Endothelial cell of umbilical vein (primary cell): ENCODE measurements at regions not wholly inside any gene's neighbourhood (a gene's known extent, or its start where the extent isn't known, plus 50 kb on each side); places are given as distances from the start of the nearest gene placed in this dataset.

Source experiments
- BruUV-seq: library from RNA; stranded (reverse); fragments of 400-500 nt; replicated peaks from 2 replicates; lab custom pipeline; 2021; lab: Mats Ljungman, UMichigan
- CTCF ChIA-PET: fragments of 300-600, 350-600 bp; sonication (Branson Sonifier 250); formaldehyde crosslinking; loops from one replicate; lab custom pipeline; 2021; ENCODE audit warnings: antibody characterized with exemption, inconsistent platforms; lab: Charles Lee
- POLR2A ChIA-PET: fragments of 300-600, 350-600 bp; sonication (Branson Sonifier 250); formaldehyde crosslinking; loops from one replicate; lab custom pipeline; 2021; ENCODE audit warnings: antibody characterized with exemption, inconsistent platforms; lab: Charles Lee
- DNase-seq: peaks from one replicate; pipeline ENCODE4 v3.0.0-alpha.2; 2011; ENCODE audit warnings: low read depth, low spot score
- FAIRE-seq: peaks from 2 replicates; lab custom pipeline; 2011; peaks lifted over from hg19 to GRCh38; lab: Jason Lieb, UNC
- H2AFZ ChIP-seq: 2 replicates; pipeline ENCODE4 v1.6.0; 2012; ENCODE audit warnings: low read depth, low read length, control low read depth, inconsistent platforms
- H3K27ac ChIP-seq: 2 replicates; pipeline ENCODE4 v1.5.1; 2011; ENCODE audit warnings: low read depth, mild to moderate bottlenecking, control low read depth, low read length, moderate library complexity; ENCODE audit not compliant: insufficient read depth
- H3K27me3 ChIP-seq, 2 experiments: 2 replicates each; pipeline versions ENCODE4 v1.6.0 to v1.6.1; 2011; ENCODE audit warnings: low read length in 2 of 2, mixed read lengths in 1 of 2; ENCODE audit not compliant: control insufficient read depth in 2 of 2, insufficient read depth in 2 of 2
- H3K36me3 ChIP-seq, 2 experiments: 2 replicates in 1 of 2; 3 replicates in 1 of 2; pipeline ENCODE4 v1.5.1; 2011; ENCODE audit warnings: low read length in 2 of 2, mild to moderate bottlenecking in 1 of 2, moderate library complexity in 1 of 2; ENCODE audit not compliant: control insufficient read depth in 2 of 2, insufficient read depth in 2 of 2; ENCODE audit errors: extremely low read depth in 1 of 2
- H3K4me1 ChIP-seq: 3 replicates; pipeline ENCODE4 v1.5.1; 2011; ENCODE audit warnings: mild to moderate bottlenecking, low read length; ENCODE audit not compliant: control insufficient read depth, insufficient read depth; ENCODE audit errors: extremely low read depth
- H3K4me2 ChIP-seq: 2 replicates; pipeline ENCODE4 v1.6.1; 2011; ENCODE audit warnings: low read length, control low read depth, mixed read lengths; ENCODE audit not compliant: insufficient read depth
- H3K4me3 ChIP-seq, 3 experiments: fragments of 200-600 bp in 1 of 3; sonication (generic), shearing (Covaris generic) in 1 of 3; replicated peaks in 1 of 3; 2 replicates each; pipeline ENCODE4 v1.5.1; 2011 to 2016; ENCODE audit warnings: control low read depth in 3 of 3, low read length in 3 of 3, mild to moderate bottlenecking in 2 of 3, inconsistent platforms in 1 of 3, low read depth in 1 of 3, moderate library complexity in 1 of 3; ENCODE audit not compliant: insufficient read depth in 1 of 3
- H3K79me2 ChIP-seq: 2 replicates; pipeline ENCODE4 v1.6.0; 2012; ENCODE audit warnings: low read length, inconsistent platforms; ENCODE audit not compliant: control insufficient read depth, insufficient read depth
- H3K9ac ChIP-seq: replicated peaks from 2 replicates; pipeline ENCODE3; 2011; ENCODE audit warnings: low read length, control low read depth; ENCODE audit not compliant: insufficient read depth; ENCODE audit errors: extremely low read depth
- H3K9me1 ChIP-seq: replicated peaks from 3 replicates; pipeline ENCODE4 v1.6.0; 2011; ENCODE audit warnings: mild to moderate bottlenecking, low read length; ENCODE audit not compliant: control insufficient read depth, insufficient read depth; ENCODE audit errors: extremely low read depth
- H3K9me3 ChIP-seq: replicated peaks from 2 replicates; pipeline ENCODE4 v1.5.1; 2012; ENCODE audit warnings: low read length, inconsistent platforms; ENCODE audit not compliant: control insufficient read depth, insufficient read depth
- H4K20me1 ChIP-seq: replicated peaks from 2 replicates; pipeline ENCODE3; 2011; ENCODE audit warnings: mild to moderate bottlenecking, low read length; ENCODE audit not compliant: control insufficient read depth, insufficient read depth; ENCODE audit errors: extremely low read depth
- EZH2 ChIP-seq: IDR thresholded peaks from 2 replicates; pipeline ENCODE4 v1.6.1; 2012; ENCODE audit warnings: borderline replicate concordance, low read depth, mild to moderate bottlenecking, moderate library complexity, low read length, inconsistent platforms; ENCODE audit not compliant: severe bottlenecking
- FOS ChIP-seq: IDR thresholded peaks from 2 replicates; pipeline ENCODE4 v1.6.1; 2011; ENCODE audit warnings: mild to moderate bottlenecking, low read length, moderate library complexity, borderline replicate concordance; ENCODE audit not compliant: insufficient read depth
- GATA2 ChIP-seq: IDR thresholded peaks from 2 replicates; pipeline ENCODE4 v1.7.0; 2011; ENCODE audit warnings: low read depth, mild to moderate bottlenecking, moderate library complexity, mixed read lengths, low read length; ENCODE audit not compliant: insufficient read length, insufficient read depth
- JUN ChIP-seq: IDR thresholded peaks from 2 replicates; pipeline ENCODE4 v1.6.1; 2011; ENCODE audit warnings: borderline replicate concordance, low read depth; ENCODE audit not compliant: insufficient read length, insufficient read depth
- MYC ChIP-seq: IDR thresholded peaks from one replicate; pipeline ENCODE4 v1.6.1; 2011; ENCODE audit warnings: mild to moderate bottlenecking, low read depth, low read length
- POLR2A ChIP-seq: IDR thresholded peaks from 2 replicates; pipeline ENCODE4 v1.6.1; 2012; ENCODE audit warnings: low read depth, mild to moderate bottlenecking, control low read depth, low read length
- POLR2AphosphoS5 ChIP-seq: IDR thresholded peaks from 2 replicates; pipeline ENCODE4 v1.6.1; 2012; ENCODE audit warnings: low read depth, mild to moderate bottlenecking, control low read depth, low read length, moderate library complexity; ENCODE audit not compliant: insufficient read depth
- dilution Hi-C: fragments of 300-500 bp; cut with MboI; formaldehyde crosslinking; loops from one replicate; pipeline ENCODE4 v1.15.0; 2019; ENCODE audit warnings: low sequenced_read_pairs; ENCODE audit not compliant: extremely low pct_ligation_motif_present
- intact Hi-C: fragments of 100-400 bp; cut with micrococcal nuclease; formaldehyde crosslinking; loops from one replicate; pipeline ENCODE4 v1.10.0; 2022
- TF ChIP-seq, protein P1 (sequence below), 2 donors: IDR thresholded peaks; 1 replicate in 1 of 2; 2 replicates in 1 of 2; pipeline ENCODE4 v1.5.1; 2011; ENCODE audit warnings: low read length in 2 of 2, mild to moderate bottlenecking in 2 of 2, moderate library complexity in 2 of 2, control low read depth in 1 of 2, inconsistent platforms in 1 of 2, low read depth in 1 of 2; ENCODE audit not compliant: insufficient read depth in 1 of 2; ENCODE audit errors: extremely low read depth in 1 of 2
- TF ChIP-seq, protein P2 (sequence below): IDR thresholded peaks from 2 replicates; pipeline ENCODE4 v1.6.1; 2011; ENCODE audit not compliant: insufficient read depth, insufficient read length

DNA sequence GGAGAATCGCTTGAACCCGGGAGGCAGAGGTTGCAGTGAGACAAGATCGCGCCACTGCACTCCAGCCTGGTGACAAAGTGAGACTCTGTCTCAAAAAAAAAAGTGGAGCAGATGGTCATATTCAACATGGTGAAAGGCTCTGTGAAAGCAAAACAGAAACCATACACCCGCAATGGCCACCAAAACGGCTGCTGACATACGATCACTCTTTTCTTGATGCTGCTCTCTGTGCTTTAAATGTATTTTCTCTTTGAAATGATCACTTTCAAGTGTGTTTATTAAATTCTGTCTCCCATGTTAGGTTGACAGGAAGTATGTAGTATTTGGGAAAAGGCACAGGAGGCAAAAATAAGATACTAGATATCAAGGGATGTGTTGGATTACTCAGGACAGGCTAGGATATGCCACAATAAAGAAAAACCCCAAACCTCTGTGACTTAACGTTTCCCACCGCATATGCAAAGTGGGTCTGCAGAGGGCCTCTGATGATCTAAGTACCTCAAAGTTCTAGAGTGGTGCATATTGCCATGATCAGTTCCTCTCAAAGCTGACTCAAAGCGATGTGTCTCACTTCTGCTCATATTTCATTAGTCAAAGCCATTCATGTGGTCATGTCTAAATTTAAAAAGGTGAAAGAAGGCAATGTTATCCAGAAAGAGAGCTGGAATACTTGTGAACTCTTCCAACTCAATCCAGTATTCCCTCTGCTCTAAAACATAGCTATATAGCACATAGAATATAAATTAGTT lies 155.1 kb upstream of the SOX4 start:
- no peaks in the 10 kb centered on the region for H3K9me3 ChIP-seq
- no peaks in the 10 kb centered on the region for H3K9me1 ChIP-seq
- H3K4me3 ChIP-seq, result no peak overlapping the region
- intact Hi-C loops, result no loop called here
- DNase-seq (no peak), FAIRE-seq (no peak)
- peaks cover 0 to 1% of the 10 kb centered on the region in 2 experiments for H3K27me3 ChIP-seq
- ChIA-PET CTCF (no interaction called here), POLR2A (no interaction called here)
- TF ChIP-seq, protein P1, sequence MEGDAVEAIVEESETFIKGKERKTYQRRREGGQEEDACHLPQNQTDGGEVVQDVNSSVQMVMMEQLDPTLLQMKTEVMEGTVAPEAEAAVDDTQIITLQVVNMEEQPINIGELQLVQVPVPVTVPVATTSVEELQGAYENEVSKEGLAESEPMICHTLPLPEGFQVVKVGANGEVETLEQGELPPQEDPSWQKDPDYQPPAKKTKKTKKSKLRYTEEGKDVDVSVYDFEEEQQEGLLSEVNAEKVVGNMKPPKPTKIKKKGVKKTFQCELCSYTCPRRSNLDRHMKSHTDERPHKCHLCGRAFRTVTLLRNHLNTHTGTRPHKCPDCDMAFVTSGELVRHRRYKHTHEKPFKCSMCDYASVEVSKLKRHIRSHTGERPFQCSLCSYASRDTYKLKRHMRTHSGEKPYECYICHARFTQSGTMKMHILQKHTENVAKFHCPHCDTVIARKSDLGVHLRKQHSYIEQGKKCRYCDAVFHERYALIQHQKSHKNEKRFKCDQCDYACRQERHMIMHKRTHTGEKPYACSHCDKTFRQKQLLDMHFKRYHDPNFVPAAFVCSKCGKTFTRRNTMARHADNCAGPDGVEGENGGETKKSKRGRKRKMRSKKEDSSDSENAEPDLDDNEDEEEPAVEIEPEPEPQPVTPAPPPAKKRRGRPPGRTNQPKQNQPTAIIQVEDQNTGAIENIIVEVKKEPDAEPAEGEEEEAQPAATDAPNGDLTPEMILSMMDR (IDR thresholded peaks at IDR 0.05; ENCODE audit: extremely low read depth in 1 of 2, insufficient read depth in 1 of 2, low read depth in 1 of 2, low read length in 2 of 2), result no peak
- TF ChIP-seq EZH2 (no peak), POLR2AphosphoS5 (no peak), JUN (no peak), MYC (no peak), FOS (no peak), GATA2 (no peak), POLR2A (no peak)
- TF ChIP-seq, protein P2, sequence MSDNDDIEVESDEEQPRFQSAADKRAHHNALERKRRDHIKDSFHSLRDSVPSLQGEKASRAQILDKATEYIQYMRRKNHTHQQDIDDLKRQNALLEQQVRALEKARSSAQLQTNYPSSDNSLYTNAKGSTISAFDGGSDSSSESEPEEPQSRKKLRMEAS, result no peak
- no peak overlapping the region for H3K9ac ChIP-seq
- dilution Hi-C loops, result no loop called here
- no peaks in the 10 kb centered on the region for H3K79me2 ChIP-seq
- BruUV-seq, result no TSS peak
- H3K36me3 ChIP-seq, result no peaks in the 10 kb centered on the region
- no peak overlapping the region for H2AFZ ChIP-seq
- no peaks in the 10 kb centered on the region for H4K20me1 ChIP-seq
- no peak overlapping the region for H3K4me2 ChIP-seq
- no peak overlapping the region for H3K27ac ChIP-seq
- H3K4me1 ChIP-seq, result no peaks in the 10 kb centered on the region
